ENCODE measurements at regions not wholly inside any gene's neighbourhood (a gene's known extent, or its start where the extent isn't known, plus 50 kb on each side); places are given as distances from the start of the nearest gene placed in this dataset.

GRCh38 chr3:41075975-41076374, 123.3 kb upstream of the CTNNB1 start (continued):
- TF ChIP-seq, protein P1, sequence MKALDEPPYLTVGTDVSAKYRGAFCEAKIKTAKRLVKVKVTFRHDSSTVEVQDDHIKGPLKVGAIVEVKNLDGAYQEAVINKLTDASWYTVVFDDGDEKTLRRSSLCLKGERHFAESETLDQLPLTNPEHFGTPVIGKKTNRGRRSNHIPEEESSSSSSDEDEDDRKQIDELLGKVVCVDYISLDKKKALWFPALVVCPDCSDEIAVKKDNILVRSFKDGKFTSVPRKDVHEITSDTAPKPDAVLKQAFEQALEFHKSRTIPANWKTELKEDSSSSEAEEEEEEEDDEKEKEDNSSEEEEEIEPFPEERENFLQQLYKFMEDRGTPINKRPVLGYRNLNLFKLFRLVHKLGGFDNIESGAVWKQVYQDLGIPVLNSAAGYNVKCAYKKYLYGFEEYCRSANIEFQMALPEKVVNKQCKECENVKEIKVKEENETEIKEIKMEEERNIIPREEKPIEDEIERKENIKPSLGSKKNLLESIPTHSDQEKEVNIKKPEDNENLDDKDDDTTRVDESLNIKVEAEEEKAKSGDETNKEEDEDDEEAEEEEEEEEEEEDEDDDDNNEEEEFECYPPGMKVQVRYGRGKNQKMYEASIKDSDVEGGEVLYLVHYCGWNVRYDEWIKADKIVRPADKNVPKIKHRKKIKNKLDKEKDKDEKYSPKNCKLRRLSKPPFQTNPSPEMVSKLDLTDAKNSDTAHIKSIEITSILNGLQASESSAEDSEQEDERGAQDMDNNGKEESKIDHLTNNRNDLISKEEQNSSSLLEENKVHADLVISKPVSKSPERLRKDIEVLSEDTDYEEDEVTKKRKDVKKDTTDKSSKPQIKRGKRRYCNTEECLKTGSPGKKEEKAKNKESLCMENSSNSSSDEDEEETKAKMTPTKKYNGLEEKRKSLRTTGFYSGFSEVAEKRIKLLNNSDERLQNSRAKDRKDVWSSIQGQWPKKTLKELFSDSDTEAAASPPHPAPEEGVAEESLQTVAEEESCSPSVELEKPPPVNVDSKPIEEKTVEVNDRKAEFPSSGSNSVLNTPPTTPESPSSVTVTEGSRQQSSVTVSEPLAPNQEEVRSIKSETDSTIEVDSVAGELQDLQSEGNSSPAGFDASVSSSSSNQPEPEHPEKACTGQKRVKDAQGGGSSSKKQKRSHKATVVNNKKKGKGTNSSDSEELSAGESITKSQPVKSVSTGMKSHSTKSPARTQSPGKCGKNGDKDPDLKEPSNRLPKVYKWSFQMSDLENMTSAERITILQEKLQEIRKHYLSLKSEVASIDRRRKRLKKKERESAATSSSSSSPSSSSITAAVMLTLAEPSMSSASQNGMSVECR (CRISPR knock-in tag; IDR thresholded peaks at IDR 0.05), result no peak
- TF ChIP-seq ZNF699 (CRISPR knock-in tag; IDR thresholded peaks at IDR 0.05; ENCODE audit: insufficient replicate concordance) (no peak), SPI1 (IDR thresholded peaks at IDR 0.05; ENCODE audit: borderline replicate concordance, low read depth, low read length) (no peak), CGGBP1 (CRISPR knock-in tag; IDR thresholded peaks at IDR 0.05) (no peak), CEBPB (tag; IDR thresholded peaks at IDR 0.05) (peak; percentile 57), KLF10 (CRISPR knock-in tag; IDR thresholded peaks at IDR 0.05) (no peak), FOSL1 (tag; conservative IDR thresholded peaks at IDR 0.05) (peak; percentile 50), HSF4 (CRISPR knock-in tag; IDR thresholded peaks at IDR 0.05; ENCODE audit: borderline replicate concordance) (no peak), VEZF1 (CRISPR knock-in tag; IDR thresholded peaks at IDR 0.05) (peak; percentile 37; the same call in 1 of the 2 replicates), ZNF263 (CRISPR knock-in tag; IDR thresholded peaks at IDR 0.05; ENCODE audit: borderline replicate concordance) (no peak), ATF1 (CRISPR knock-in tag; IDR thresholded peaks at IDR 0.05) (no peak), ATF1 (tag; IDR thresholded peaks at IDR 0.05) (peak; percentile 31; the same call in 1 of the 2 replicates), THRAP3 (IDR thresholded peaks at IDR 0.05; ENCODE audit: borderline replicate concordance) (no peak), CTCF (IDR thresholded peaks at IDR 0.05 in 2 of 3, conservative IDR thresholded peaks at IDR 0.05 in 1 of 3; ENCODE audit: insufficient read depth in 2 of 3, low read depth in 1 of 3, low read length in 3 of 3) (peak; percentile 11 to 40 (median 27); a peak in 2 of 6 replicates)
- TF ChIP-seq, protein P2, sequence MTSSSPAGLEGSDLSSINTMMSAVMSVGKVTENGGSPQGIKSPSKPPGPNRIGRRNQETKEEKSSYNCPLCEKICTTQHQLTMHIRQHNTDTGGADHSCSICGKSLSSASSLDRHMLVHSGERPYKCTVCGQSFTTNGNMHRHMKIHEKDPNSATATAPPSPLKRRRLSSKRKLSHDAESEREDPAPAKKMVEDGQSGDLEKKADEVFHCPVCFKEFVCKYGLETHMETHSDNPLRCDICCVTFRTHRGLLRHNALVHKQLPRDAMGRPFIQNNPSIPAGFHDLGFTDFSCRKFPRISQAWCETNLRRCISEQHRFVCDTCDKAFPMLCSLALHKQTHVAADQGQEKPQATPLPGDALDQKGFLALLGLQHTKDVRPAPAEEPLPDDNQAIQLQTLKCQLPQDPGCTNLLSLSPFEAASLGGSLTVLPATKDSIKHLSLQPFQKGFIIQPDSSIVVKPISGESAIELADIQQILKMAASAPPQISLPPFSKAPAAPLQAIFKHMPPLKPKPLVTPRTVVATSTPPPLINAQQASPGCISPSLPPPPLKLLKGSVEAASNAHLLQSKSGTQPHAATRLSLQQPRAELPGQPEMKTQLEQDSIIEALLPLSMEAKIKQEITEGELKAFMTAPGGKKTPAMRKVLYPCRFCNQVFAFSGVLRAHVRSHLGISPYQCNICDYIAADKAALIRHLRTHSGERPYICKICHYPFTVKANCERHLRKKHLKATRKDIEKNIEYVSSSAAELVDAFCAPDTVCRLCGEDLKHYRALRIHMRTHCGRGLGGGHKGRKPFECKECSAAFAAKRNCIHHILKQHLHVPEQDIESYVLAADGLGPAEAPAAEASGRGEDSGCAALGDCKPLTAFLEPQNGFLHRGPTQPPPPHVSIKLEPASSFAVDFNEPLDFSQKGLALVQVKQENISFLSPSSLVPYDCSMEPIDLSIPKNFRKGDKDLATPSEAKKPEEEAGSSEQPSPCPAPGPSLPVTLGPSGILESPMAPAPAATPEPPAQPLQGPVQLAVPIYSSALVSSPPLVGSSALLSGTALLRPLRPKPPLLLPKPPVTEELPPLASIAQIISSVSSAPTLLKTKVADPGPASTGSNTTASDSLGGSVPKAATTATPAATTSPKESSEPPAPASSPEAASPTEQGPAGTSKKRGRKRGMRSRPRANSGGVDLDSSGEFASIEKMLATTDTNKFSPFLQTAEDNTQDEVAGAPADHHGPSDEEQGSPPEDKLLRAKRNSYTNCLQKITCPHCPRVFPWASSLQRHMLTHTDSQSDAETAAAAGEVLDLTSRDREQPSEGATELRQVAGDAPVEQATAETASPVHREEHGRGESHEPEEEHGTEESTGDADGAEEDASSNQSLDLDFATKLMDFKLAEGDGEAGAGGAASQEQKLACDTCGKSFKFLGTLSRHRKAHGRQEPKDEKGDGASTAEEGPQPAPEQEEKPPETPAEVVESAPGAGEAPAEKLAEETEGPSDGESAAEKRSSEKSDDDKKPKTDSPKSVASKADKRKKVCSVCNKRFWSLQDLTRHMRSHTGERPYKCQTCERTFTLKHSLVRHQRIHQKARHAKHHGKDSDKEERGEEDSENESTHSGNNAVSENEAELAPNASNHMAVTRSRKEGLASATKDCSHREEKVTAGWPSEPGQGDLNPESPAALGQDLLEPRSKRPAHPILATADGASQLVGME (CRISPR knock-in tag; IDR thresholded peaks at IDR 0.05), result no peak
